Sigmoid colon (tissue), 6 donors: ENCODE measurements at regions not wholly inside any gene's neighbourhood (a gene's known extent, or its start where the extent isn't known, plus 50 kb on each side); places are given as distances from the start of the nearest gene placed in this dataset.
"Not testable (repeated sequence)": the region's sequence is repeated elsewhere in the genome, so short reads cannot be mapped to it uniquely, and the experiment has no call there.

Experiments used
- DNase-seq: peaks from one replicate; pipeline ENCODE4 v3.0.0-alpha.2; 2019
- H3K27ac ChIP-seq, 4 donors: fragments of 200-600 bp; sonication (generic); one replicate each; pipeline ENCODE4 v1.5.1; 2016 to 2019; ENCODE audit warnings: mild to moderate bottlenecking in 1 of 4
- H3K27me3 ChIP-seq, 3 donors: fragments of 200-600 bp; sonication (generic); one replicate each; pipeline ENCODE4 v1.5.1; 2019; ENCODE audit warnings: mild to moderate bottlenecking in 1 of 3
- H3K36me3 ChIP-seq, 4 donors: fragments of 200-600 bp; sonication (generic); one replicate each; pipeline ENCODE4 v1.5.1; 2016 to 2019
- H3K4me1 ChIP-seq, 4 donors: fragments of 200-600 bp; sonication (generic); one replicate each; pipeline ENCODE4 v1.5.1; 2017 to 2019
- H3K4me3 ChIP-seq, 4 donors: fragments of 200-600 bp; sonication (generic); one replicate each; pipeline ENCODE4 v1.5.1; 2017 to 2019; ENCODE audit warnings: mild to moderate bottlenecking in 2 of 4, moderate library complexity in 1 of 4
- H3K9me3 ChIP-seq, 4 donors: fragments of 200-600 bp in 3 of 4; sonication (generic) in 3 of 4; one replicate each; pipeline versions ENCODE4 v1.5.1 to v1.6.1; 2013 to 2019
- CTCF ChIP-seq, 4 experiments: fragments of 450-650 bp in 3 of 4; fragments of 200-600 bp in 1 of 4; IDR thresholded peaks; one replicate each; pipeline ENCODE4 v1.5.1; 2016 to 2019; ENCODE audit warnings: antibody characterized with exemption in 4 of 4, mild to moderate bottlenecking in 3 of 4, moderate library complexity in 2 of 4
- EP300 ChIP-seq, 4 donors: sonication (generic); formaldehyde crosslinking; IDR thresholded peaks; one replicate each; pipeline ENCODE4 v1.6.1; 2017; ENCODE audit warnings: antibody characterized with exemption in 4 of 4
- POLR2A ChIP-seq, 2 donors: fragments of 450-650 bp; IDR thresholded peaks; one replicate each; pipeline ENCODE4 v1.6.1; 2016; ENCODE audit warnings: antibody characterized with exemption in 2 of 2, mild to moderate bottlenecking in 2 of 2, moderate library complexity in 2 of 2
- POLR2AphosphoS5 ChIP-seq, 4 donors: sonication (generic); formaldehyde crosslinking; IDR thresholded peaks; one replicate each; pipeline ENCODE4 v1.6.1; 2017; ENCODE audit warnings: antibody characterized with exemption in 4 of 4
- WGBS, 2 donors: extraction: QIAGEN DNeasy Blood & Tissue Kit; methylation state at CpG; one replicate each; pipeline ENCODE4 v1.1.7; 2013; 5-methylcytosine and 5-hydroxymethylcytosine counted together
- intact Hi-C: fragments of 100-400 bp; cut with DNase I; formaldehyde crosslinking; loops from one replicate; pipeline ENCODE4 v1.15.1; 2023
- donor health status: healthy with polysubstance abuse.
- donor health status: healthy.

DNA sequence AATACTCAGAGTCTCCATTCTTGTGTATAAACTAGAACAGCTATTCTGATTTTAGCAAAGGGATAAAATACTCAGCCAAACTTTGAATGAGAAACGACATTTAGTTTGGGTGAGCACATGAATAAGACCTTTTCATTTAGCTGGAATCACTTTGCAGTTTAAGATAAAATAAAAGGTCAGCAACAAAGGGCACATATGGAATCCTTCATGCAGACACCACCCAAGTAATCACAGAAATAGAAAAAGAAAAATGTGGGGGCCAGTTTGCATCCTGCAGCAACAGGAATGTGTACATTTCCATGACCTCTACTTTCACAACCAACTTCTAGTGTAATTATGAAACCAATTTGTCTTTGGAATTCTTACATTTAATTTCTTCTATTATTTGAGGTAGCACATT lies 1637.4 kb downstream of the PCDH9 start:
- WGBS, 2 donors = 48 to 74% methylated on average over 1 of the region's 1 CpG
- Histone ChIP-seq H3K4me1 (no peaks in the 10 kb centered on the region), H3K27ac (no peak overlapping the region), H3K4me3 (no peak overlapping the region), H3K9me3 (no peaks in the 10 kb centered on the region), H3K36me3 (no peaks in the 10 kb centered on the region), H3K27me3 (no peaks in the 10 kb centered on the region)
- TF ChIP-seq POLR2A (IDR thresholded peaks at IDR 0.05) = no peak
- no peak for TF ChIP-seq CTCF (IDR thresholded peaks at IDR 0.05)
- no peak for TF ChIP-seq POLR2AphosphoS5 (IDR thresholded peaks at IDR 0.05)
- no peak for TF ChIP-seq EP300 (IDR thresholded peaks at IDR 0.05)
- intact Hi-C loops = no loop called here
- no peak for DNase-seq

DNA sequence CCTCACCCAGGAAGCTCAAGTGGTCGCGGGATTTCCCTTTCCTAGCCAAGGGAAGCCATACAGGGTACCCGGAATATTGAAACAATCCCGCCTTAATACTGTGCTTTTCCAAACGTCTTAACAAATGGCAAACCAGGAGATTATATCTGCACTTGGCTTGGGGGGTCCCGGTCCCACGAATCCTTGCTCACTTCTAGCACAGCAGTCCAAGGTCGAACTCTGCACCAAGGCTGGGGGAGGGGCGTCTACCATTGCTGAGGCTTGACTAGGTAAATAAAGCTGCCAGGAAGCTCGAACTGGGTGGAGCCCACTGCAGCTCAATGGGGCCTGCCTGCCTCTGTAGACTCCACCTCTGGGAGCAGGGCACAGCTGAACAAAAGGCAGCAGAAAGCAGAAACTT lies 1644.8 kb downstream of the PCDH9 start:
- Histone ChIP-seq H3K9me3 (no peaks in the 10 kb centered on the region), H3K4me3 (no peak overlapping the region), H3K27ac (no peak overlapping the region), H3K27me3 (no peaks in the 10 kb centered on the region), H3K4me1 (no peaks in the 10 kb centered on the region), H3K36me3 (no peaks in the 10 kb centered on the region)
- intact Hi-C loops = no loop called here
- TF ChIP-seq CTCF (IDR thresholded peaks at IDR 0.05) (no peak), POLR2AphosphoS5 (IDR thresholded peaks at IDR 0.05) (no peak), EP300 (IDR thresholded peaks at IDR 0.05) (no peak), POLR2A (IDR thresholded peaks at IDR 0.05) (no peak)
- DNase-seq = no peak
- WGBS, 2 donors = 78 to 85% methylated on average over 10 of the region's 10 CpGs

DNA sequence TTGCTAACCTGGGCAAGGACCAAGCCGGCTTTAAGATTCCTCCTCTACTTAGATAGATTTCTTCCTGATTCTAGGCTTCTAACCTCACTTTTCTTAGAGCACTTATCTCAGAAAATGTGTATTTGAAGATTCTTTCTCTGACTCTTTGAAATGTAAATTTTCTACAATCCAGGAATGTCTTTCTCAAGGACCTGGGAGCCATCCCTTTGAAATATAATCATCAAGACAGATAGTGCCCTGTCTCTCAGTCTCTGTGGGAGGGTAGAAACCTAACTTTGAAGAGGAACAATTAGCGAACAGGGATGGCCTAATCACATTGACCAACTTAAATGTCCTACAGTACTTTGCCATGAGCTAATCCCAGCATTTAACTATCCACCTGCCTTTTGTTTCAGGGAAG lies 1646.0 kb downstream of the PCDH9 start:
- no peak for DNase-seq
- H3K27ac ChIP-seq = no peak overlapping the region
- H3K4me3 ChIP-seq = no peak overlapping the region
- intact Hi-C loops = no loop called here
- no peaks in the 10 kb centered on the region for H3K9me3 ChIP-seq
- WGBS, 2 donors = 59 to 80% methylated on average over 2 of the region's 2 CpGs
- no peaks in the 10 kb centered on the region for H3K4me1 ChIP-seq
- H3K27me3 ChIP-seq = no peaks in the 10 kb centered on the region
- TF ChIP-seq POLR2AphosphoS5 (IDR thresholded peaks at IDR 0.05) (no peak), EP300 (IDR thresholded peaks at IDR 0.05) (no peak), POLR2A (IDR thresholded peaks at IDR 0.05) (no peak), CTCF (IDR thresholded peaks at IDR 0.05) (no peak)
- H3K36me3 ChIP-seq = no peaks in the 10 kb centered on the region

GRCh38 chr13:65582160-65582559 lies 1648.0 kb downstream of the PCDH9 start:
- H3K27me3 ChIP-seq = no peaks in the 10 kb centered on the region
- H3K36me3 ChIP-seq = no peaks in the 10 kb centered on the region
- no peaks in the 10 kb centered on the region for H3K9me3 ChIP-seq
- no peak overlapping the region for H3K27ac ChIP-seq
- H3K4me1 ChIP-seq = no peaks in the 10 kb centered on the region
- intact Hi-C loops = no loop called here
- no peak overlapping the region for H3K4me3 ChIP-seq
- TF ChIP-seq CTCF (IDR thresholded peaks at IDR 0.05) = no peak
- DNase-seq = no peak

DNA sequence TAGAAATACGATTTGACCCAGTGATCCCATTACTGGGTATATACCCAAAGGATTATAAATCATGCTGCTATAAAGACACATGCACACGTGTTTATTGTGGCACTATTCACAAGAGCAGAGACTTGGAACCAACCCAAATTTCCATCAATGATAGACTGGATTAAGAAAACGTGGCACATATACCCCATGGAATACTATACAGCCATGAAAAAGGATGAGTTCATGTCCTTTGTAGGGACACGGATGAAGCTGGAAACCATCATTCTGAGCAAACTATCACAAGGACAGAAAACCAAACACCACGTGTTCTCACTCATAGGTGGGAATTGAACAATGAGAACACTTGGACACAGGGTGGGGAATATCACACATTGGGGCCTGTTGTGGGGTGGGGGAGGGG lies 1665.6 kb downstream of the PCDH9 start:
- H3K27ac ChIP-seq, H3K27me3 ChIP-seq, intact Hi-C loops, H3K4me1 ChIP-seq, H3K4me3 ChIP-seq, H3K9me3 ChIP-seq, DNase-seq, H3K36me3 ChIP-seq: not testable (repeated sequence)
- WGBS, 2 donors = 73 to 87% methylated on average over 5 of the region's 5 CpGs
